ENCODE measurements at regions not wholly inside any gene's neighbourhood (a gene's known extent, or its start where the extent isn't known, plus 50 kb on each side); places are given as distances from the start of the nearest gene placed in this dataset.

GRCh38 chr7:112566442-112567324, 85.9 kb downstream of the LSMEM1 start:
- TF ChIP-seq, protein P1, sequence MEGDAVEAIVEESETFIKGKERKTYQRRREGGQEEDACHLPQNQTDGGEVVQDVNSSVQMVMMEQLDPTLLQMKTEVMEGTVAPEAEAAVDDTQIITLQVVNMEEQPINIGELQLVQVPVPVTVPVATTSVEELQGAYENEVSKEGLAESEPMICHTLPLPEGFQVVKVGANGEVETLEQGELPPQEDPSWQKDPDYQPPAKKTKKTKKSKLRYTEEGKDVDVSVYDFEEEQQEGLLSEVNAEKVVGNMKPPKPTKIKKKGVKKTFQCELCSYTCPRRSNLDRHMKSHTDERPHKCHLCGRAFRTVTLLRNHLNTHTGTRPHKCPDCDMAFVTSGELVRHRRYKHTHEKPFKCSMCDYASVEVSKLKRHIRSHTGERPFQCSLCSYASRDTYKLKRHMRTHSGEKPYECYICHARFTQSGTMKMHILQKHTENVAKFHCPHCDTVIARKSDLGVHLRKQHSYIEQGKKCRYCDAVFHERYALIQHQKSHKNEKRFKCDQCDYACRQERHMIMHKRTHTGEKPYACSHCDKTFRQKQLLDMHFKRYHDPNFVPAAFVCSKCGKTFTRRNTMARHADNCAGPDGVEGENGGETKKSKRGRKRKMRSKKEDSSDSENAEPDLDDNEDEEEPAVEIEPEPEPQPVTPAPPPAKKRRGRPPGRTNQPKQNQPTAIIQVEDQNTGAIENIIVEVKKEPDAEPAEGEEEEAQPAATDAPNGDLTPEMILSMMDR (conservative IDR thresholded peaks at IDR 0.05; ENCODE audit: low read length): no peak
- no peak for DNase-seq (ENCODE audit: low read depth)
- H3K4me3 ChIP-seq (ENCODE audit: low read length): no peak overlapping the region

DNA sequence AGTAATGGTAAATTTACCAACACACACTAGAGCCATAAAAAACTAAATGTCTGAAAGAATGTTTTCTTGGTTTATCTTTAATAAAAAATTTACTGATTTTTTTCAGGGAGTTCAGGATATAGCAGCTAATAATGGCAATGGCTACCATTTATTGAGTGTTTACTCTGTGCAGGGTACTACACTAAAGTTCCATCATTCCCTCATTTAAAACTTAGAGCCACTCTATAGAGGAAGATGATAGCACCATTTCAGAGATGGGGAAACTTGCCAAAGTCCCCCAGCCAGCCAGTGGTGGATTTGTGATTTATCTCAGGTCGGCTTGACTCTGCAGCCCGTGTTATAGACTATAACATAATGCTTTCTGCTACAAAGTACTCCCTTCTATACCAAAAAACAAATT, 86.6 kb downstream of the LSMEM1 start:
- DNase-seq (ENCODE audit: low read depth): no peak
- TF ChIP-seq, protein P1 (conservative IDR thresholded peaks at IDR 0.05; ENCODE audit: low read length): no peak
- no peak overlapping the region for H3K4me3 ChIP-seq (ENCODE audit: low read length)

- no peak for DNase-seq (ENCODE audit: low read depth)
- H3K4me3 ChIP-seq (ENCODE audit: low read length): no peak overlapping the region
- TF ChIP-seq, protein P1 (conservative IDR thresholded peaks at IDR 0.05; ENCODE audit: low read length): no peak
Measured at GRCh38 chr7:112571852-112572607, 91.2 kb downstream of the LSMEM1 start.

GRCh38 chr7:112572669-112573301, 92.0 kb downstream of the LSMEM1 start:
- H3K4me3 ChIP-seq (ENCODE audit: low read length): no peak overlapping the region
- TF ChIP-seq, protein P1 (conservative IDR thresholded peaks at IDR 0.05; ENCODE audit: low read length): no peak
- no peak for DNase-seq (ENCODE audit: low read depth)

DNA sequence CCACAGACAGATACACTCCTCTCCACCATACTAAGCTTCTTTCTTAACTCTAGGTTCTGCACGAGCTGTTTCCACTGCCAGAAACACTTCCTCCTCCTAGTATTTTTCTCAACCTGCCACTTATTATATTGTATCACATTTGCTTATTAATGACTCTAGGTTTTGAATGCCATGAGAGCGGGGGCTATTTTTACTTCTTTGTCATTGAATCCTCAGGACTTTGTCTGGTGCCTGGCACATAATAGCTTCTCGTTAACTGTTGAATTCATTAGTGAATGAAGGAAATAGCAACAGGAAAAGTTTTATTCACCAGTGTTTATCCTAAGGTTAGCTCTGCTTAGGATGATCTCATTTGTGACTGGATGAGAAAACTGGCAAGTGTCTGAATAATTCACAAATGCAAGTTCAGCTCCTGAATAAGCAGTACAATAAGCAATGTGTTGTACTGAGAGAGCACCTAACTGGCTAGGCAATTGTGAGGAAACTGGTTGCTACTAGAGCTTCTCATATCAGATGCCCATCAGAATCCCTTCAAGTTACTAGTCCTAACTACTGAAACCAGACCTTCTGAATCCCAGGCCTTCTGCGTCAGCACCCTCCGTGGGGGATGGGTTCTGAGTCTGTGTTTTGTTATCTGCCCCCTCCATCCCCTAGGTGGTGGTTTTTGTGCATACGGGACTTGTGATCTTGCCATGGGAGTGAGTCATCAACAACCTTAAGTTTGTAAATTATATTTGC, 92.7 kb downstream of the LSMEM1 start:
- DNase-seq (ENCODE audit: low read depth): no peak
- TF ChIP-seq, protein P1 (conservative IDR thresholded peaks at IDR 0.05; ENCODE audit: low read length): no peak
- H3K4me3 ChIP-seq (ENCODE audit: low read length): no peak overlapping the region

- no peak overlapping the region for H3K4me3 ChIP-seq (ENCODE audit: low read length)
- TF ChIP-seq, protein P1 (conservative IDR thresholded peaks at IDR 0.05; ENCODE audit: low read length): no peak
- DNase-seq (ENCODE audit: low read depth): no peak
Measured at GRCh38 chr7:112575864-112576263, 95.1 kb downstream of the LSMEM1 start.
